GM06990 (cell line): ENCODE measurements at regions not wholly inside any gene's neighbourhood (a gene's known extent, or its start where the extent isn't known, plus 50 kb on each side); places are given as distances from the start of the nearest gene placed in this dataset.

ENCODE experiments used
- DNase-seq: peaks from one replicate; pipeline ENCODE4 v3.0.0-alpha.2; 2011; ENCODE audit not compliant: insufficient read length; ENCODE audit errors: extremely low read depth
- H3K27me3 ChIP-seq: replicated peaks from 2 replicates; pipeline ENCODE4 v1.6.0; 2011; ENCODE audit warnings: low read length; ENCODE audit not compliant: control insufficient read depth, insufficient read depth
- H3K36me3 ChIP-seq: 2 replicates; pipeline ENCODE4 v1.5.1; 2011; ENCODE audit warnings: low read length; ENCODE audit not compliant: control insufficient read depth, insufficient read depth
- H3K4me3 ChIP-seq: replicated peaks from 2 replicates; pipeline ENCODE4 v1.5.1; 2011; ENCODE audit warnings: low read depth, mild to moderate bottlenecking, control low read depth, low read length
- CTCF ChIP-seq: IDR thresholded peaks from 2 replicates; pipeline ENCODE4 v1.5.1; 2011; ENCODE audit warnings: low read length, control low read depth, mild to moderate bottlenecking, inconsistent platforms; ENCODE audit not compliant: insufficient read depth, poor library complexity, severe bottlenecking

- no peak for TF ChIP-seq CTCF
- no peaks in the 10 kb centered on the region for H3K36me3 ChIP-seq
- DNase-seq: no peak
- H3K27me3 ChIP-seq: no peaks in the 10 kb centered on the region
- no peak overlapping the region for H3K4me3 ChIP-seq
Observed at GRCh38 chr2:575030-575726, 102.0 kb downstream of the TMEM18 start.

DNA sequence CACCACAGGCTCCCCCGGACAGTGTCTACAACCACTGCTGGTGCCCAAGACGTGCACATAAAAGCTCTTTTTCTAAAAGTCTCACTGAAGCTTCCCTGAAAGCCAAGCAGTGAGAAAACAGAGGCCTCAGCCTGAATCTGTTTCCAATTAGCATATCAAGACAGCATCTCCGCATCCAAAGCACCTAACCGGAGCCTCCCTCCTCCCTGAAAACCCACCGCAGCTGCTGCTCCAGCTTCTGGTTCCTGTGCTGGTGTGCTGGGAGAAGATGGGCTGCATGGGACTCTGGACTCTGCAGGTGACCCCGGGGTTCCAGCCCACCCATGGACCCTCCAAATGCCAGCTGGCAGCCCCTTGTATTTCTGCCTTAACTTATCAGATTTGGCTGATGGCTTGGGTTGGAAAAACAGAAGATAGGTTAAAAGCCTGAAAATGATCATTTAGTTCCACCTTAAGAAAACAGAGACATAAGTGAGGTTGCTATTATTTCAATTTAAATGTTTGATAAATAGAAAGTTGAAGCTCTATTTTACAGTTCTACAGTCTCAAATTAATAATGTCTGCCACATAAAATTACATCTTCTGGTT lies 103.3 kb downstream of the TMEM18 start:
- no peak overlapping the region for H3K4me3 ChIP-seq
- H3K36me3 ChIP-seq: no peaks in the 10 kb centered on the region
- no peaks in the 10 kb centered on the region for H3K27me3 ChIP-seq
- no peak for TF ChIP-seq CTCF
- DNase-seq: no peak

- no peak overlapping the region for H3K4me3 ChIP-seq
- no peak for TF ChIP-seq CTCF
- H3K36me3 ChIP-seq: no peaks in the 10 kb centered on the region
- DNase-seq: no peak
- H3K27me3 ChIP-seq: no peaks in the 10 kb centered on the region
Observed at GRCh38 chr2:573025-573424, 104.2 kb downstream of the TMEM18 start.

DNA sequence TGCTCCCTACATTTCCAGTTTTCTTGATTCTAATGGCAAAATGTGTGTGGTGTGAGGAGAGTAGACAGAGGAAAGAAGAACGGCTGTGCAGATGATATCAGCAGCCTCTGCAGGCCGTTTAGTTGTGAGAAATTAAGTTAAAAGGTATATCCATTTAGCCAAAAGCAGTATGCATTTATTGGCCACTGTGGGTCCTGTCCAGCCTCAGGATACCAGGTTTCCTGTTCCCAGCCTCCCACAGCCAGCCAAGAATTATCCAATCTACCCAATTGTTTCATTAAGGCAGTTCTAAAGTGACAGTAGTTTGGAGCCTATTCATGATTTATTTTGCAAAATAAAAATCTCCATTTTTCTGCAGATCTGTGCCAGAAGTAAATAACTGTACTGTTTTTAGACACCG lies 107.5 kb downstream of the TMEM18 start:
- H3K36me3 ChIP-seq: no peaks in the 10 kb centered on the region

DNA sequence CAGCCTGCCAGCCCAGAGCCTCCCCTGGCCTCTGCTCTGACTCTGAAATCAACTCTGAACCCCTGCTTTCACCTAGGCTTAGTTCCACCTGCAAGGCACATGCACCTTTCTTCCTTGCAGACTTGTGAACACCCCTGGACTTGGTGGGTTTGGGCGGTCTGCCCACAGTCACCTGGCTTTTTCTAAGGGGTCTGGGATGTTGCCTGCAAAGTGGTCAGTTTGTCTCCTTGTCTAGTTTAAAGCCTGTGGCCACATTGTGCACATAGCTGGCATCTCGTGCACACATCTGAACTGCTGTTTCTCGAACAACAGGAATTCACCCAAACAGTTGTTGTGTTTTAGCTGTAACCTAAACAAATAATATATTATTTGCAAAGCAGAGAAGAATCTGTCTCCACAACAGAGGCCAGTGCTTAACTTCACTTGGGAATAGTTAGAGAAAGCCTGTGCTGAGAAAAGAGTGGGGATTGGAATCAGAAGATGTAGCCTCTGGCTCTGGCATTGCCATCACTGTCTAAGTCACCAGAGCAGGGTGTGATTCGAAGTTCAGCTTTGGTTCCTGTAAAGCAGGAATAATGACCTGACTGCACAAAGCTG lies 108.5 kb downstream of the TMEM18 start:
- no peak for DNase-seq
- no peak for TF ChIP-seq CTCF
- H3K4me3 ChIP-seq: no peak overlapping the region
- no peaks in the 10 kb centered on the region for H3K36me3 ChIP-seq
- H3K27me3 ChIP-seq: no peaks in the 10 kb centered on the region

More for the DNA sequence above, 107.5 kb downstream of the TMEM18 start:
- H3K4me3 ChIP-seq: no peak overlapping the region
- no peak for DNase-seq
- TF ChIP-seq CTCF: no peak
- no peaks in the 10 kb centered on the region for H3K27me3 ChIP-seq
